ENCODE measurements at regions not wholly inside any gene's neighbourhood (a gene's known extent, or its start where the extent isn't known, plus 50 kb on each side); places are given as distances from the start of the nearest gene placed in this dataset.

DNA sequence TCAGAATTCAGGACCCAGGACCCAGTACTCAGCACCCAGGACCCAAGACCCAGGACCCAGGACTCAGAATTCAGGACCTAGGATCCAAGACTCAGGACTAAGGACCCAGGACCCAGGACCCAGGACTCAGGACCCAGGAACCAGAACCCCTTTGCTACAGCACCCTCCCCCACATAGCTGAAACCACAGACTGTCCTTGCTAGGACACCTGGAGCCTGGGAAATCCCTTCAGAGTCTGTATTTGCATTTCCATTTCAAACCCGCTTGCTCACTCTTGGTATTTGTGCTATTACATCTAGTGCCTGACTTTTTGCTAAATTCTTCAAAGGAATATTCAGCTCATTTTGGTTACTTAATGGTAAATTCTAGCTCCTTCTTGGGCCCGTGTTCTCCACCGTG, 275.8 kb upstream of the MAF start:
- H3K36me3 ChIP-seq (ENCODE audit: control insufficient read depth, insufficient read depth, low read length) = no peaks in the 10 kb centered on the region
- POLR2A ChIA-PET = no interaction called here
- H3K4me1 ChIP-seq (ENCODE audit: control insufficient read depth, insufficient read depth, low read length) = no peaks in the 10 kb centered on the region
- BruUV-seq (replicated peaks) = no TSS peak
- intact Hi-C loops (cut with micrococcal nuclease; ENCODE audit: unreplicated experiment) (no loop called here), in situ Hi-C loops (cut with HindIII; ENCODE audit: low pct_unique_long_range_greater_than_20kb, low sequenced_read_pairs) (no loop called here)
- H3K9me3 ChIP-seq (ENCODE audit: control insufficient read depth, insufficient read depth, low read depth, low read length) = no peaks in the 10 kb centered on the region
- H3K27ac ChIP-seq (ENCODE audit: low read length) = no peak overlapping the region
- CTCF ChIA-PET = interaction anchor here (0.5 kb wide), 1 partner anchor 563 kb away, joined by 3 read pairs; no protein-coding TSS in a partner anchor
- H3K27me3 ChIP-seq (ENCODE audit: control insufficient read depth, insufficient read depth, low read length) = no peaks in the 10 kb centered on the region
- TF ChIP-seq, protein P1, sequence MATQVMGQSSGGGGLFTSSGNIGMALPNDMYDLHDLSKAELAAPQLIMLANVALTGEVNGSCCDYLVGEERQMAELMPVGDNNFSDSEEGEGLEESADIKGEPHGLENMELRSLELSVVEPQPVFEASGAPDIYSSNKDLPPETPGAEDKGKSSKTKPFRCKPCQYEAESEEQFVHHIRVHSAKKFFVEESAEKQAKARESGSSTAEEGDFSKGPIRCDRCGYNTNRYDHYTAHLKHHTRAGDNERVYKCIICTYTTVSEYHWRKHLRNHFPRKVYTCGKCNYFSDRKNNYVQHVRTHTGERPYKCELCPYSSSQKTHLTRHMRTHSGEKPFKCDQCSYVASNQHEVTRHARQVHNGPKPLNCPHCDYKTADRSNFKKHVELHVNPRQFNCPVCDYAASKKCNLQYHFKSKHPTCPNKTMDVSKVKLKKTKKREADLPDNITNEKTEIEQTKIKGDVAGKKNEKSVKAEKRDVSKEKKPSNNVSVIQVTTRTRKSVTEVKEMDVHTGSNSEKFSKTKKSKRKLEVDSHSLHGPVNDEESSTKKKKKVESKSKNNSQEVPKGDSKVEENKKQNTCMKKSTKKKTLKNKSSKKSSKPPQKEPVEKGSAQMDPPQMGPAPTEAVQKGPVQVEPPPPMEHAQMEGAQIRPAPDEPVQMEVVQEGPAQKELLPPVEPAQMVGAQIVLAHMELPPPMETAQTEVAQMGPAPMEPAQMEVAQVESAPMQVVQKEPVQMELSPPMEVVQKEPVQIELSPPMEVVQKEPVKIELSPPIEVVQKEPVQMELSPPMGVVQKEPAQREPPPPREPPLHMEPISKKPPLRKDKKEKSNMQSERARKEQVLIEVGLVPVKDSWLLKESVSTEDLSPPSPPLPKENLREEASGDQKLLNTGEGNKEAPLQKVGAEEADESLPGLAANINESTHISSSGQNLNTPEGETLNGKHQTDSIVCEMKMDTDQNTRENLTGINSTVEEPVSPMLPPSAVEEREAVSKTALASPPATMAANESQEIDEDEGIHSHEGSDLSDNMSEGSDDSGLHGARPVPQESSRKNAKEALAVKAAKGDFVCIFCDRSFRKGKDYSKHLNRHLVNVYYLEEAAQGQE (IDR thresholded peaks at IDR 0.05; ENCODE audit: insufficient read depth in 1 of 2, low read depth in 2 of 2, low read length in 1 of 2) = no peak
- no peak for TF ChIP-seq SIN3A (IDR thresholded peaks at IDR 0.05; ENCODE audit: borderline replicate concordance, insufficient read depth, low read depth, low read length)
- TF ChIP-seq, protein P2, sequence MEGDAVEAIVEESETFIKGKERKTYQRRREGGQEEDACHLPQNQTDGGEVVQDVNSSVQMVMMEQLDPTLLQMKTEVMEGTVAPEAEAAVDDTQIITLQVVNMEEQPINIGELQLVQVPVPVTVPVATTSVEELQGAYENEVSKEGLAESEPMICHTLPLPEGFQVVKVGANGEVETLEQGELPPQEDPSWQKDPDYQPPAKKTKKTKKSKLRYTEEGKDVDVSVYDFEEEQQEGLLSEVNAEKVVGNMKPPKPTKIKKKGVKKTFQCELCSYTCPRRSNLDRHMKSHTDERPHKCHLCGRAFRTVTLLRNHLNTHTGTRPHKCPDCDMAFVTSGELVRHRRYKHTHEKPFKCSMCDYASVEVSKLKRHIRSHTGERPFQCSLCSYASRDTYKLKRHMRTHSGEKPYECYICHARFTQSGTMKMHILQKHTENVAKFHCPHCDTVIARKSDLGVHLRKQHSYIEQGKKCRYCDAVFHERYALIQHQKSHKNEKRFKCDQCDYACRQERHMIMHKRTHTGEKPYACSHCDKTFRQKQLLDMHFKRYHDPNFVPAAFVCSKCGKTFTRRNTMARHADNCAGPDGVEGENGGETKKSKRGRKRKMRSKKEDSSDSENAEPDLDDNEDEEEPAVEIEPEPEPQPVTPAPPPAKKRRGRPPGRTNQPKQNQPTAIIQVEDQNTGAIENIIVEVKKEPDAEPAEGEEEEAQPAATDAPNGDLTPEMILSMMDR (IDR thresholded peaks at IDR 0.05) = no peak
- TF ChIP-seq POLR2AphosphoS5 (IDR thresholded peaks at IDR 0.05; ENCODE audit: low read depth, low read length) = no peak
- no peak for TF ChIP-seq TCF7L2 (IDR thresholded peaks at IDR 0.05; ENCODE audit: low read depth, low read length)
- no peak overlapping the region for H3K4me3 ChIP-seq (ENCODE audit: low read depth in 2 of 2, low read length in 2 of 2)
- ATAC-seq = no peak
- DNase-seq (ENCODE audit: low read depth, low spot score) = no peak

DNA sequence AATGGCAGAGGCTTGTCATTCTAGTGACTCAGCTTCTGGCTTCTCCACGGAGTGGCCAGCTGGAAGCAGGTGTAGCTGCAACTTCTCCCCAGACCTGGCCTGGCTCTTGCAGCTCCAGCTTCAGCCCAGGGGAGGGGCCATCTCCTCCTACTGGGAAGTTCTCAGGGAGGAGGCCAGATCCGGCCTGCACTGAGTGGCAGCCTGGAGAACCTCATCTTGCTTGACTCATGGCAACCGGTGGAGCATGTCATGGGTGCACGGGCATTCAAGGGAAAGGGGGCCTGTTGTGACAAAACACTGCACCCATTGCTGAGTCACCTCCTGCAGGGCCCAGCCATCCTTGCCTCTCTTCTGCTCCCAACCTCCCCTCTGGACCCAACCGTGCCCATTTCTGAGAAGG, 273.9 kb upstream of the MAF start:
- CTCF ChIA-PET = no interaction called here
- no TSS peak for BruUV-seq (replicated peaks)
- in situ Hi-C loops (cut with HindIII; ENCODE audit: low pct_unique_long_range_greater_than_20kb, low sequenced_read_pairs) = no loop called here
- H3K9me3 ChIP-seq (ENCODE audit: control insufficient read depth, insufficient read depth, low read depth, low read length) = no peaks in the 10 kb centered on the region
- no peak overlapping the region for H3K27ac ChIP-seq (ENCODE audit: low read length)
- H3K27me3 ChIP-seq (ENCODE audit: control insufficient read depth, insufficient read depth, low read length) = no peaks in the 10 kb centered on the region
- DNase-seq (ENCODE audit: low read depth, low spot score) (no peak), ATAC-seq (no peak)
- H3K36me3 ChIP-seq (ENCODE audit: control insufficient read depth, insufficient read depth, low read length) = no peaks in the 10 kb centered on the region
- TF ChIP-seq POLR2AphosphoS5 (IDR thresholded peaks at IDR 0.05; ENCODE audit: low read depth, low read length) (no peak), TCF7L2 (IDR thresholded peaks at IDR 0.05; ENCODE audit: low read depth, low read length) (no peak), SIN3A (IDR thresholded peaks at IDR 0.05; ENCODE audit: borderline replicate concordance, insufficient read depth, low read depth, low read length) (no peak)
- TF ChIP-seq, protein P2 (IDR thresholded peaks at IDR 0.05) = no peak
- TF ChIP-seq, protein P1 (IDR thresholded peaks at IDR 0.05; ENCODE audit: insufficient read depth in 1 of 2, low read depth in 2 of 2, low read length in 1 of 2) = no peak
- intact Hi-C loops (cut with micrococcal nuclease; ENCODE audit: unreplicated experiment) = no loop called here
- no peaks in the 10 kb centered on the region for H3K4me1 ChIP-seq (ENCODE audit: control insufficient read depth, insufficient read depth, low read length)
- no peak overlapping the region for H3K4me3 ChIP-seq (ENCODE audit: low read depth in 2 of 2, low read length in 2 of 2)
- POLR2A ChIA-PET = no interaction called here
